Activated CD4-positive, alpha-beta T cell treated with anti-CD3 and anti-CD28 coated beads for 24 hours (primary cell): ENCODE measurements at regions not wholly inside any gene's neighbourhood (a gene's known extent, or its start where the extent isn't known, plus 50 kb on each side); places are given as distances from the start of the nearest gene placed in this dataset.

Experiments used
- DNase-seq, 2 donors: peaks; one replicate each; pipeline ENCODE4 v3.0.0-alpha.2; 2020; ENCODE audit warnings: low read depth in 2 of 2

DNA sequence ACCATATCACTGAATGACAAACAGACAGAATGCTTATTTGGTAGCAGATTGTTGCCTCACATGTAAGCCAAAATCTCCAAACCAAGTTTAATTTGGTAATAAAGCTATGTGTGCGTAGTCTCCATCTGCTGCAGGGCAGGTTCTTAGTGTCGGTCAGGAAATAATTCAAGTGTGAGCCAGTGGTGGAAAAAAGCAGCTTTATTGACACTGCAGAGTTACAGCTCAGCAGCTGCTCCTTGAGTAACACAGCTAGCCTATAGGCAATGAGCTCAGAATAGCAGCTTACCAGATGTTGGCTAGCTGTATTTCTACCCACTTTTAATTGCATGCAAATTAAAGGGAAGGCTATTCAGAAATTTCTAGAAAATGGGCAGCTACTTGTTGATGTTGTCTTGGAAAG is 757.8 kb upstream of the HS3ST1 start:
- no peak for DNase-seq

DNA sequence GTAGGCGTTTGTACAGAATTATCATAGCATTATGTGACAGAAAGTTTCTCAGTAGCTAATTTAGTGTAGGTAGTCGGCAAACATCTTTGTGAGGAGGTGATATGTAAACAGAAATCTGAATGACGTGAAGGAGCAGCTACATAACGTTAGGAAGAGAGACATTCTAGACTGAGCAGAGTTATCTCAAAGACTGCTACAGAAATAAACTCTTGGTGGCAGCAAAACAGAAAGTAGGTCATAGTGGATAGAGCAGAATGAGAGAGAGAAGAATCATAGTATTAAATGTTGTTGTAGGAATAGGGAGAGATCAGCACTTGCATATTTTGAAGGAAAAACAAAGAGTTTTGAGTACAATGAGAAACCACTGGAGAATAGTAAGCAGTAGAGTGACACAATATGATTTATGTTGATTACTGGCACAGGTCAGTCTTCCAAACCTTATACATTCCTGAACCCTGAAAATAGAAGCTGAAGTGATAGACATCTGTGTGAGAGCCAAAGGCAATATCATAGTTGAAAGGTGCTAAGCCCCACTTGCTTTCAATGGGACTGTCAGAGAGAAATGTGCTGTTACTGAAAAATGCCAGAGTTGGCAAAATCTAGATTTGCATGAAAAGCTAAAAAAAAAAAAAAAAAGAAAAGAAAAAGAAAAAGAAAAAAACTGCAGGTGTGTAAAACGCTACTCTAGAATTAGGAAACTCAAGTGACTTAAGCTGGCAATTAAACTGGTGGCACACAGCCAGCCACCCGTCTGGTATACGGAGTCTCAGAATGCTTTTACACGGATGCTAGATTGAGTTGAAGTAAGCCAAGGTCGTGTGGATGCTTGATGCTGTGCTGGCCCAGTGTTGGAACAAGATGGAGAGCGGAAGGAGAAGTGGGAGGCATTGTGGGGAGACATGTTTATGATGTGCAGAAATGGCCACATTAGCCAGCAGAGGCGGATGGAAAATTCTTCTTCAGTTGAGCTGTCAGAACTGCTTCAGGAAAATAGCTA is 750.2 kb upstream of the HS3ST1 start:
- DNase-seq, result no peak

DNA sequence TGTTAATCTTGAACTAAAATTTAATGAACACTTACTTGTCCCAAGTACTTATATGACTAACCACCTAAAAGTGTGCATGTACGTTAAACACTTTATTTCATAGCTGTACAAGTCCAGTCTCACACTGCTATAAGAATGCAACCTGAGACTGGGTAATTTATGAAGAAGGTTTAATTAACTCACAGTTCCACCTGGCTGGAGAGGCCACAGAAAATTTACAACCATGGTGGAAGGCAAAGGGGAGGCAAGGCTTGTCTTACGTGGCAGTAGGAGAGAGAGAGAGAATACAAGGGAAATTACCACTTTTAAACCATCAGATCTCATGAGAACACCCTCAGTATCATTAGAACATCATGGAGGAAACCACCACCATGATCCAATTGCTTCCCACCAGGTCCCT is 748.7 kb upstream of the HS3ST1 start:
- DNase-seq, result no peak

DNA sequence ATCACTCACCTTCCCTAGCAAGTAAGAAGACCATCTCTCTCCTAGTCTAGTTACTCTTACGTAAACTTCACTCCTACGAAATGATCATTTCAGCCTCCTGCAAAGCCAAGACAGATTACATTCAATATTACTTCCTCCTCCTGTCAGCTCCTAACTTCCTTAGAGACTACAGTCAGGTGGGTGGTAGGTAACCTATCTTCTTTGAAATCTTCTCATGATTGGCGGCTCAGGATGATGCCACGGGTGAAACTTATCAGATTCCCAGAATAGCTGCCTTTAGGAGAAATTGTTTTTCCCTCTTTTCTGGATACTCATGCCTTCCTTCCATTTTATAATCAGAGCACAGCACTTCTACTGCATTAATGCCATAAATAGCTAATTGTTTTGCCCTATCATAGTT is 744.8 kb upstream of the HS3ST1 start:
- DNase-seq, result no peak

DNA sequence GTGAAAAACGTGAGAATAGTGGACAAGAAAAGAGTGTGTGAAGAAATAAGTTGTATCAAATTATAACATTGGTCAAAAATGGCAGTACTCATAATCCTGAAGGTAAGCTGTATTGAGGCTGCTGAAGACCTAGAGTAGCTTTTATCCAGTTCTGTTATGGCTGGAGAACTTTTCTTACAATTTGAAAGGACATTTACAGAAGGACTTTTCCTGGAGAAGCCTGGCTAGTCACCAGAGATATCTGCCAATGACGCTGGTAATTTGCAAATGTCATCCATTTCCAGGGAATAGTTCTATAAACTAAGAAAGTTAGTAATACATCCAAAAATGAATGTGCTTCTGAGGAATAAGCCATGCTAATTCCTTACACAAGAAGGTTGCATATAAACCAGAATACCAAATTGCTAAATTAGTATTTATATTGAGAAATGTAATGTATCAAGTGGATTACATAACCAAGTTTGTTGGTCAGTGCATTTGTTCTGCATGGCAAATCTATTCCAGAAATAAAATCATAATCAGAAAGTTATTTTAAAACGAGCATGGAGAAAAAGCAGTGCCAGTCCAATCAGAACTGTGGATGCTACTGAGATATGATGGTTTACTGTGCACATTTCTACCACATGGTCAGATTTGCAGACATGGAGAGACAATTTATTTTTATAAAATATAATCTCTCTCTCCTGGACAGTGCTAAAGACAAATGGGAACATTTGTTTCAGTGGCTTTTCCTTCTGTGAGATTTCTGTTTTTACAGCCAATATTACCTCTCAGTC is 743.7 kb upstream of the HS3ST1 start:
- no peak for DNase-seq

DNA sequence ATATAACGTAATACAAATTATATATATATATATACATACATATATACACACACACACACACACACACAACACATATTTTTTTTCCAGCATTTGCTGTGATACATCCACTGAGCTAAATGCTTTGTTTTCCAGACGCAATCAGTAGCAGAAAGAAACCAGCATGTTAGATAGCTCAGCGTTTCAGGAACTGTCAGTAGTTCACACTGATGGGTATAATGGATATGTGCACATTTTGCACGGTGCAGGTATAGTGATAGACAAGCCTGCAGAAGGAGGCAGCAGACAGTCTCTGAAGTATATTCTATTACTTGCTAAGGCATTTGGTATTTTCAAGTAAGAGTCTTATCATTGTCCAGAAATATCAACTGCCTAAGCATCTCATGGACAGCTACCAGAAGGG is 741.6 kb upstream of the HS3ST1 start:
- no peak for DNase-seq

DNA sequence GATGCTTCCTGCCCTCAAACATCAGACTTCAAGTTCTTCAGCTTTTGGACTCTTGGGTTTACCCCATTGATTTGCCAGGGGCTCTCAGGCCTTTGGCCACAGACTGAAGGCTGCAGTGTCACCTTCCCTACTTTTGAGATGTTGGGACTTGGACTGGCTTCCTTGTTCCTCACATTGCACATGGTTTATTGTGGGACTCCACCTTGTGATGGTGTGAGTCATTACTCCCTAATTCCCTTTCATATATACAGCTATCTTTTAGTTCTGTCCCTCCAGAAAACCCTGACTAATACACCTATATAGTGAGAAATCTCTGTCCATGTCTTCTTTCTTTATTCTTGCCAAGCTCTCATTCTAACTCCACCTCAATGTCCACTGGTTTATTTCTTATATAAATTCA is 736.9 kb upstream of the HS3ST1 start:
- no peak for DNase-seq

DNA sequence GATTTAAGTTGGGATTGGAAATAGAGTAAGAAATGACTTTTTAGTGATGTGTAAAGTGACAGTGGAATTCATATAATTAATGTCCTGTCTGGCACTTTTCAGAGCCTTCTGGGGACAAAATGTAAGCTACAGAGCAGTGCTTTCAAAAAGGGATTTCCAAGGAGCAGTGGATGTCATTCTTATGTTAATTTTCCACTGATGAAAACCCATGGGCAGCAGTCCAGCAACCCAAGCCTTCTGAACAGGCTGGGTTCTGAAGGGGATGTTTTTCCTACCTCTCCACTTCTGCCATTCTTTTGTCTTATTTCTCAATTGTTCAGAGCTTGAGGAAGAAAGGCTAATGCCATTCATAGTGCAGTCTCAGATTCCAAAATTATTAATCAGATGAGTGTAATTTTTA is 717.6 kb upstream of the HS3ST1 start:
- no peak for DNase-seq

DNA sequence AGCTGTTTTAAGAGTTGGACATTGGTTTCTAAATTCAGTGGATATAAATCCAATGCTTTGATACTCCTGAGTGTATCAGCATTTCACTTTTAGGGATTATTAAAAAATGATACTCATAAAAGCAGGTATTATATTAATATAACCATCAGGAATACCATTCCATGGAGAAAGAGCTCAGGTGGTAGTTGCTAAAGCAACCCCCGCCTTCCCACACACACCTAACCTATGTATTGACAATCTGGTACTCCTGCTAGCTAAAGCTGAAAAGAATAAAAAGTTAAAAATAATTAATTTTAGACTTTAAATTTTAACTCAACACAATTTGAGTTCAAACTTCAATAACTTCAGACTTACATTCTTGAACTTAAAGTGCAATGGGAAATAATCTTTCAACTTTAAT is 717.1 kb upstream of the HS3ST1 start:
- no peak for DNase-seq

DNA sequence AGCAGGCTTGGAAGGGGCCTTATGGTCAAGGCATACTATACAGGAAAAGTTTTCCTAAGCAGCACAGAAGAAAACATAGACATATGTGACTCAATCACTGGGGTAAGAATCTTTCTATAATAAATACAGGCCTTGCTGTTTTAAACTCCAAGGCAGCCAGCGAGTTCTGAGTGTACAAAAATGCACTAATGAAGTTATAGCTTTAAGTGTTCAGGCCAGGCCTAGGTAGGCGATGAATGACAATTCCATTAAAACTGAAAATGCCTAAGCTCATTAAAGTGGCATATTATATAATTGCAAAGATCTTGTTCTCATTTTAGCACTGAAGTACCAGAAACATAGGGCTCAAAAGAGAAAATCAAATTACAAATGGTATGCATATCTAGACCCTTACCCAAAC is 716.4 kb upstream of the HS3ST1 start:
- no peak for DNase-seq

DNA sequence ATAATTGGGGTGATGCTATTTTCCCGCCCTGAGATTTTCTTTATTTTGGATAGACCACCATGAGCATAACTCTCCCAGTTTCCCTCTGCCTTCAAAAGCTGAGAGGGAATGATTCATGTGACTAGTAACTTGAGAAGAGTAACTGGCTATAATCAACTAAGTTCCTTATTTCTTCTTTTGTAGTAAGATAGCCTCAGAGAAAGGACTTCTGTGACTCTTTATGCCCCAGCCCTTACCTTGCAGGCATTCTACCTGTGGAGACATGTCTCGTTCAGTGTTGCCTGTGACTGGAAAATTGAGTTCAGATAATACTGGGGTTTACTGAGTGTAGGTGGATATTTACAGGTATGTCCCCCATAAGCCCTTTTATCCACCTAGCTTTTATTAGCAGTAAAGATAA is 715.4 kb upstream of the HS3ST1 start:
- DNase-seq, result no peak

DNA sequence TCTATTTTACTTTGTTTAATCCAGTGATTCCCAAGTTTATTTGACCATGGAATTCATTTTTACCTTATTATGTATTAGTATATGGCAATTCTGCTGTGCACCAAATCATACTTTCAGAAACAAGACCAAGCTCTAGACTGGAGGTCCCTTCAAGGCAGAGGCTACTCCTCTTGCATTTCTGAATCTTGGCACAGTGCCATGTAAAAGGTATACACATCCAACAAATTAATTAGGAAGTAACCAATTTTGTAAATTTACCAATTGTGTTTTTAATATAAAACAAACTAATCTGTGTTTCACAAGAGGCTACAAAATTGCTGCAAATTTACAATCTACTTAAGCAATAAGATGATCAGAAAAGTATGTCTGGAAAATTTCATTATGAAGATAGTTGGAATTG is 712.2 kb upstream of the HS3ST1 start:
- DNase-seq, result no peak

DNA sequence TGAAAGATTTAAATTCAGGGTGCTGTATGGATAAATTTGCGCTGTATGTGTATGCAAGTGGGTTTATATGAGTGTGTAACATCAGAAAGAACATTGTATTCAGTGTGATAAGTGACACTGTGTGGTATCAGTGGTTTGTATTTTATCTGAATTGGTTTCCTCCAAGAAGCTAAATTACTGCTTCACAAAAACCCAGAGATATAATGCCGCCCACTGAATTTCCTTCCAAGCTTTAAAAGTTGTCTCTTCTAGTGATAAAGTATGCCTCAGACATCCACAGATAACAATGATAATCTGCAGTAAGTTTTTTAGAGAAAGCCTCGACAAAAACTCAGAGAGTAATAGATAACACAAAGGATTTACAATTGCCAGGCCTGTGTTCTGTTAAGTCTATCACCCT is 710.6 kb upstream of the HS3ST1 start:
- DNase-seq, result no peak

DNA sequence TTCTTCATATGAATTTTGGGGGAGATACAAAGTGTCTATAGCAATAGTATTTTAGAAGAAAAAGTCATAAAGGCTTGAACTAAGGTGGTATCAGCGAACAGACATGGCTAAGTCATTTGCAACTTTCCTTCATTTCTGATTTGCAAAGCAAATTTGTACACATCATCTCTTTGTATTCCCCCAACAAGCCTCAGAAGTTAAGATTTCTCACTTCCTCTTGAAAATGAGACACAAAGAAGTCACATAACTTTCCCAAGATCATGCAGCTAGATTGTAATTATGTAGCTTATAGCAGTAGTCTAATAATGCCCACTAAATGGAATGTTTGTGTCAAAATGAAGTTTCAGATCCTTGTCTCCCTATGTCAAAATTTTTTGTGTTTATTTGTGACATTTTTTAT is 709.8 kb upstream of the HS3ST1 start:
- DNase-seq, result no peak

DNA sequence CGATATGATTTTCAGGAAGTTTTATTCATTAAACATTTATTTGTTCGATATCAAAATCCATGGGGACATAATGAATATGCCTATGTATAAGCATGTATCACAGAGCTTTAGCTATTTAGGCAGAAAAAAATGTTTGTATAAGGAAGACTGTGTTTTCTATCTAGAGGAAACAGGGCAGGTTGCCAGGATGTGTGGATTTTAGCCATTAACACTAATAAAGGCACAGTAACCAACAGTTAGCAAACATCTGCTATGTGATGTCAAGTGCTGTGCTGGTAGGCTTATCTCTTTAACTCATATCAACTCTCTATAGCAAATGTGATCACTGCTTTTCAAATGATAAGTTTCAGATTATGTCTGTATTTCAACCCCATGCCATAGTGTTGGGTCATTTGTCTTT is 708.9 kb upstream of the HS3ST1 start:
- DNase-seq, result no peak

DNA sequence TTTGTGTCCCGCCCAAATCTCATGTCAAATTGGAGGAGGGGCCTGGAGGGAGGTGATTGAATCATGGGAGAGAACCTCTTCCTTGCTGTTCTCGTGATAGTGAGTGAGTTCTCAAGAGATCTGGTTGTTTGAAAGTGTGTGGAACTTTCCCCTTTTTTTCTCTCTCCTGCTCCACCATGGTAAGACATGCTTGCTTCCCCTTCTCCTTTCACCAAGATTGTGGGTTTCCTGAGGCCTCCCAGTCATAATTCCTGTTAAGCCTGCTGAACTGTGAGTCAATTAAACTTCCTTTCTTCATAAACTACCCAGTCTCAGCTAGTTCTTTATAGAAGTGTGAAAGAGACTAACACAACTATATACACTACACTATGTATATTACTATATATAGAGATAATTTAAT is 697.8 kb upstream of the HS3ST1 start:
- DNase-seq, result no peak

DNA sequence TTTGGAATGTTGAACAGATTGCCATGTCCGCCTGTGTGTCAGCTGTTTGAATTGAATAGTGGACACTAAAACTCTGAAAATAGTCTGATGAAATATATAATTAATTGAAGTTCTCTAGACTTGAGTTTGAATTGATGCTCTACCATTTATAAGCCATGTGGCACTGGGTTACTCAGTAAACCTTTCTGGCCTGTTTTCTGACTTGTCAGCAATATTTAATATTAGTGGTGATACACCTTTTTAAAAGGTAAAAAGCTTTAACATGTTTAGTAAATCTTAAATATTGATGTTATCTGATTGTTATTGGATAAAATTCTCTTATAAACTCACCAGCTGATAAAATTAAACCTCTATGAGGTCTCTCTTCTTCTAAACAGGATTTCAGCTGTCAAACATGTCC is 695.4 kb upstream of the HS3ST1 start:
- no peak for DNase-seq

DNA sequence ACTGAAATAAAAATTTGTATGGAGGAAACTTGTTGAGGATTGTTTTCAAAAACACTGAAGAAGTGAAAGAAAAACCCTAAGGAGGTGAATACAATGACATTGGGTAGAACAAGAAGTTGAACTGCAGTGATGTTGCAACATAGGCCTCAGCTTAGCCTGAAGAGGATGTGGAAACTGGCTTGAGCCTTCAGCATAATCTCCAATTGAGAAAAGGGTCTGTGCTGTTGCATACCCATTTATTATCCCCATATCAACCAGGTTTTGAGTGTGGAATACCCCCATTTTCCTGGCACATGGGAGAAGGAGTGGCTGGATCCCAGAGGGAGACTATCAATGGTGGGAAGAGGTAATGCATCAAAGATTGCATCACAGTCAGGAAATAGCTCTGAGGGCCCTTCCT is 695.0 kb upstream of the HS3ST1 start:
- no peak for DNase-seq

DNA sequence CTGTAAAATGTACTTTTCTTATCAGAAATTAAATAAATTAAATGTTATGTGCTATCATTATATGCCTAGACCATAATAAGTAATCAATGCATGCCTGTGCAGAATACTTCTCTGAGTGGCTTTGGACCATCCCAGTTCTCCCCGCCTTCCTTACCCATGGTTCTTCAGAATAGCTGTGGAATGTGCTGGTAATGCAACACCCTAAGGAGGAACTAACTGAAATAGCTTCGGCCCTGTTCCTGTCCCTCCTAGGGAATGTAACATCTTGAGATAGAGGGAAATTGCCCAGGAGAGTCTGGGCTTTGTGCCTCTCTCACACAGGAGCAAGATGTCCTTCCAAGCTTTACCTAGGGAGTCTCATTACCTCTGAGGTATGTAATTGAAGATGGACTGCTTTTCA is 693.6 kb upstream of the HS3ST1 start:
- no peak for DNase-seq

DNA sequence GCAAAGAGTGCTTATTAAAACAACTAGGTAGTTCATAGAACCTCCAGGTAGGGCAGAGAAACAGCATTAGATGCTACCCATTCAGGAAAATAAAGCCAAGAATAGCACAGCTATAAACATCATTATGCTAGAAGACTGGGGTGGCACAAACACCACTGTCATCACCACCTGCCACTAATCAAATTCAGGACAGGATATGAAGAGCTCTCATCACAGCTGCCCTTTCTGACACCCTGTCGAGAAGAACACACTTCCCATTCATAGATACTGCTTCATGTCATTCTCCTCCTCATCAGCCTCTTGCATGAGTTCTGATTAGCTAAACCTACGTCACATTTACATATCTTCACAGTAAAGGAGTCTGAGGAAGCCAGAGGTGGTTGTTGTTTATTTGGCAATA is 692.3 kb upstream of the HS3ST1 start:
- DNase-seq, result no peak

DNA sequence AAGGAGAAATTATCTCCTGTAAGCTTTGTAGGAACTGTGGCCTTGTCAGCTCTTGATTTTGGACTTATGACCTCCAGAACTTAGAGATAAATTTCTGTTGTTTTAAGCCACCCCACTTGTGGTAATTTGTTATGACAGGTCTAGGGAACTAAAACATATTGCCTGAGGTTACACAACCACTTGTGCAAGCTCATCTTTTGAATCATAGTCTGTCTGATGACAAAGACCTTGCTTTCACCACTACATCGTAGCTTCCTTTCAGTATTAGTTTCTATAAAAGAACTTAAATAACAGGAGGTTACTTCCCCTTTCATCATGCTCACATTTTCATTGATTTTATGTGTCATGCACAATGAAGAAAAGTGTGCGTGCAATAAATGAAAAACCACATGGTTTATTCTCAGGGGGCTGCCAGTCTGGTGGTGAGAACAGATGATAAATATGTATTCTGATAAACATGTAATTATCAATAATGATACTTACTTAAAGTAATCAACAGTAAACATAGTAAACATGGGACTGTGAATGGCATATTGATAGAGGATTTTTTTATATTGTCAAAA is 690.0 kb upstream of the HS3ST1 start:
- no peak for DNase-seq

DNA sequence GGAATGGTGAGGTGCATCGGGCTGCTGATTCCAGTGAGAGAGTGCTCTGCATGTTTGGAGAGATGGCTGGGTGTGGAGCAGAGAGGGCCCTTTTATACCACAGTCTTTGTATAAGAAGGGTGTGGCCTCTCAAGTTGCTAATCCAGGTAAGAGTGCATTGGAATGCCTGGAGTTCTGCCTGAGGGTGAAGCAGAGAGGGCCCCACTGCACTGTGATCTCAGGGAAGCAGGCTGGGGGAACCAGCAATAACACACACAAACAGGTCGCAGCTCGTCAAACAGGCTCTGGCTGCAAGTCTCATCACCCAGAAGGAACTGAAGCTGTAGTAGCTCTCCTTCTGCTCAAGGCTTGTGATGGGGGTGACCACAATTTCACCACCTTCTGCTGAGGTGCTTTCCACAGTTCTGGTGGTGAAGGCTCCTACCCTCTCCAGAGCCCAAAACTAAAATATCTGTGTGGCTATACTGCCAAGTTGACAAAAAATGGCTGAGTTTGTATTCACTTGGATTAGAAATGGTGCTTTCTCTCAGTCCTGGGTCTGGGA is 687.4 kb upstream of the HS3ST1 start:
- no peak for DNase-seq

DNA sequence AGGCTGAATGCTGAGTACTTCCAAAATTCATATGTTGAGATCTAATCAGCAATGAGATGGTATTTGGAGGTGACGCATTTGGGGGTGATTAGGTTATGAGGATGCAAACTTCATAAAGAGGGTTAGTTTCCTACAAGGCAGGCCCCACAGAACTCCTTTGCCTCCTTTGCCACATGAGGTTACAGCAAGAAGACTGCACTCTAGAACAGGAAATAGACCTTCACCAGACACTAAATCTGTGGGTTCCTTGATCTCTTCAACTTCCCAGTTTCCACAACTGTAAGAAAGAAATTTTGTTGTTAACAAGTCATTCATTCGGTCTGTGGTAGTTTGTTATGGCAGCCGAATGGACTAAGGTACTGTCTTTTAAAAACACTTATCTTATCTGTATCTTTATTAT is 681.9 kb upstream of the HS3ST1 start:
- no peak for DNase-seq
